GM21447 (cell line): ENCODE measurements at regions not wholly inside any gene's neighbourhood (a gene's known extent, or its start where the extent isn't known, plus 50 kb on each side); places are given as distances from the start of the nearest gene placed in this dataset.
"Not testable (repeated sequence)": the region's sequence is repeated elsewhere in the genome, so short reads cannot be mapped to it uniquely, and the experiment has no call there.

Experiments
- ATAC-seq: cut with Tn5 transposase; IDR thresholded peaks from one replicate; pipeline ENCODE4 v1.9.1; 2021; ENCODE audit not compliant: unreplicated experiment

- ATAC-seq, result not testable (repeated sequence)
Observed at GRCh38 chr16:18157854-18158253, 178.7 kb downstream of the NPIPA8 start.

DNA sequence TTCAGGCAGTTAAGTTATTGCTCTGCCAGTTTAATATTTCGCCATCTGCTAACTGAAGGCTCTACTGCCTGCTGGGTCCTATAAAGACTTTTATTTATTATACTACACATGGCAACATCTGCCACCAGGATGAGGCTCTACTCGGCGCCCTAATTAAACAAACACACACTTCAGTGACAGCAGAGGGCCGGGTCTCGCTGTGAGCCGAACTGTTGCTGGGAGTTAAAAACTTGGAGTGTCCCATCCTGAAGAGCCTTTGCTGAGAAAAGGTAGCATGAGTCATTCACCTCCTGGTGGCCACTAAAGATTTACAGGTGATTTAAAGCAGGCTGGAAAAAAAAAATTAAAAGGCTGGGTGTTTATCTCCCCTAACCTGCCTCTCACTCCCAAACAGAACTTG is 183.7 kb downstream of the NPIPA8 start:
- ATAC-seq, result not testable (repeated sequence)

- not testable (repeated sequence) for ATAC-seq
Observed at GRCh38 chr16:18148132-18148531, 188.4 kb downstream of the NPIPA8 start.

DNA sequence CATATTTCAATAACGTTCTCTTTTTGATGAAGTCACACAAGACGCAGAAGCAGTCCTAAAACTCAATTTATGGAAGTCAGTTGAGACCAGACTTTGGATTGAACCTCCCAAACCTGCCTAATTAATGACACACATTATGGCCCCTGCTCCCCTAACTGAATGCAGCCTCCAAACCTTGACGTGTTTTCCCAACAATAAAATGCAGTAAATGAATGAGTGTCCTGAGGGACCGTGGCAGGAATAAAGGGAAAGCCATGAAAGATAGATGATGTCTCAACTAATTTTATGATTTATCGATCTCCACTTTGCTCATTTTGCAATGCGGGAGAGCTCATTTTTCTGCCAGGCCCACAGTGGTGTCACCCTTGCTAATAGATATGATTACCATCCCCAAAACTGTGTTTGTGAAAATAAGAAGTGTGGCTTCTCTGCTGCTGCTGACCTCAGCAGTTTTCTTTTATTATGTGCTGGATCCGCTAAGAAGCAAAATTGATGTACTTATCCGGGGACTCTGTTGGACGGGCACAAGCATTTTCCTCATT is 189.9 kb downstream of the NPIPA8 start:
- ATAC-seq, result not testable (repeated sequence)

- ATAC-seq, result not testable (repeated sequence)
Observed at GRCh38 chr16:18142066-18142465, 194.5 kb downstream of the NPIPA8 start.

DNA sequence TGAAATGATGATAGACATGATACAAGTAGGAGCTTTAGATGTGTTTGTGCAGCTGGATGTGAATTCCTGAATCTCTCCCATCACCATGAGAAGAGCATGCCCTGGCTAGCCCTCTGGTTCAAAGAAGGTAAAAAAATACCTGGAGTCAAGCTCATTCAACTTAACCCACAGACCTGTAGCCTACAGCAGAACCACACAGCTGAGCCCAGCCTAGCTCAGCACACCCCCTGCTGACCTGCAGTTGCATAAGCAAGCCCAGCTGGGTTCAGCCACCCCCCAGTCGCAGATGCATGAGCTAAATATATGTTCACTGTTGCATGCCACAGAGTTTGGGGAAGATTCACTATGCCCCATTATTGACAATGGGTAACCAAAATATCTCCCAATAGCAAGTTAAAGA is 200.2 kb downstream of the NPIPA8 start:
- not testable (repeated sequence) for ATAC-seq

DNA sequence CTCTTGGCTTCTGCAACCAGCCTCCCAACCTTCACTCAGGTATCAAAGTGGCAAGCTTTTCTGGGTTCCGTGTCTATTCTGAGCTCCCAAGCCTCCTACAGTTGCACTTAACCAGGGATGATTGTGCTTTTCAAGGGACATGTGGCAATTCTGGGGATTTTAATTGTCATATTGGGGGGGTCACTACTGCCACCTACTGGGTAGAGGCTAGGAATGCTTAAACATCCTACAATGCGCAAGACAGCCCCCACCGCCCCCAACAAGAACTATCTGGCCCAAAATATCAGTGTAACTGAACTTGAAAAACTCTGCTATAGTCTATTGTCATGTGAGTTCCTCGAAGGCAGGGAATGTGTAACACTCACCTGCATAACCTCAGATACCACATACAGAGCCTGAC is 201.5 kb downstream of the NPIPA8 start:
- ATAC-seq, result not testable (repeated sequence)

DNA sequence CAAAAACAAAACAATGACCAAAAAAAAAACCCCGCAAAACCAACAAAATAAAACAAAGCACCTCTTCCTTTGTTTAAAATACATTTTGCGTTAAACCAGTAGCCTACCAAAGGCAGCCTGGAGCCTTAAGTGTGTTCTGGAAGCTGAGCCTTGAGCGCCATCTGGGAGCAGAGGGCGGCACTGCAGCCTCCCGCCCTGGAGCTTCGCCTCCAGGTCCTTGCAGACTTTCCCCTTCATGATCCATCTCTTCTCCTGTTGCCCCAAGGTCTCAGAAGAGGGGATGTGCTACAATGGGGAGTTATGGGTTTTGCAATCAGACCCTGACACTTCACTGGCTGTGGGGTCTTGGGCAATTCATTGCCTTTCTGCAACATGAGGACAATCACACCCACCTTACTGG is 204.9 kb downstream of the NPIPA8 start:
- not testable (repeated sequence) for ATAC-seq

DNA sequence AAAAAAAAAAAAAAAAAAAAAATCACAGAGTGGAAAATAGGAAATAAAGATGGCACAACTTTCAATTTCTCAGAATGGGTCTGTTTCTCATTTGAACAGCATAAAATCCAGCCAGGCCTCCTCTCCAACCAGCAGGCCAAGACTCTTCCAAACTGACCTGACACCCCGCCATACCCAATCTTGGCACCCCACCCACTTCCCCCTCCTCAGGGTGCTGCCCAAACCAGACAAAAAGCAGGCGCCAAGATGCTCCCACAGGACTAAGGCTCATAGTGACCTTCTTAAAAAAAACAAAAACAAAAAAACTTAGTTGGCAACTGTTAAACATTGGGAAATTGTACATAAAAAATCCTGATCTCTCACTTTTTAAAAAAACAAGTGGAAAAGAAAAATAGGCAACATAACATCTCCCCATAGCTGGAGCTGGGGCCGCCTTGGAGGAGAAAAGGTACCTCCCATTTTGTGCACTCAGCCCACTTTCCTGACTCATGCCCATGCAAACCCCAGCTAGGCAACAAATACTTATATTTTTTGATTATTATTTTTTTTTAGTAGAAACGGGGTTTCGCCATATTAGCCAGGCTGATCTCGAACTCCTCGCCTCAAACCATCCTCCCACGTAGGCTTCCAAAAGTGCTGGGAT is 205.9 kb downstream of the NPIPA8 start:
- not testable (repeated sequence) for ATAC-seq

GRCh38 chr16:18127033-18127432 is 209.5 kb downstream of the NPIPA8 start:
- ATAC-seq, result not testable (repeated sequence)

GRCh38 chr16:18119092-18119491 is 217.4 kb downstream of the NPIPA8 start:
- not testable (repeated sequence) for ATAC-seq

DNA sequence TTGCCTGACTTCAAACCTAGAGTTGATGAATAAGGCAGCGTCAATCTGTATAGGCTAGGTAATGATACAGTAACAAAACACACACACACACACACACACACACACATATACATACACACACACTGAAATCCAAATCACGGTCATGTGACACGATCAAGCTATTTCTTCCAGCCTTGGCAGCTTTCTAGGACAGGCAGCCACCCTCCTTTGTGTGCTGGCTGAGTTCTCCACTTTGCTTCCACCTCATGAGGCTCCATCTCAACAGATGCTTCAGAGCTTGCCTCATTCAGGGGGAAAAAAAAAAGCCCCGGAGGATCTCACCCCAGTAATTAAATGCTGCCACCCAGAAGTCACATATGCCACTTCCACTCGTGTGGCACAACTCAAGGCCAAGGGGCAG is 217.9 kb downstream of the NPIPA8 start:
- not testable (repeated sequence) for ATAC-seq

- ATAC-seq, result not testable (repeated sequence)
Observed at GRCh38 chr16:18118071-18118470, 218.5 kb downstream of the NPIPA8 start.

DNA sequence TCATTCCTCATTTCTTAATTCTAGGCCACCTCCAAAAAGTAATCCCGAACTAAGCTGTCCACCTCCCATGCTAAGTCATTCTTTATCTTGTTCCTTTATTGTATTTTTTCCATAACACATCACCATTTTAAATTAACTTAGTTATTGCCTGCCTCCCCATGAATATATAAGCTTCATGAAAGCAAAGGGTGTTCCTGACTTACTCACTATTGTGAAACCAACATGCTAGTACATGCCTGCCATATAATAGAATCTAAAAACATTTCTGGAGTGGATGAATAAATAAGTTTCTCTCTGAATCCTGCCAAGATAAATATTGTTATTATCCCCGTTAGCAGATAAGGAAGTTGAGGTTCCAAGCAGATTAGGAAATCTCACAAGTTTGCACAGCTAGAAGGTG is 232.1 kb downstream of the NPIPA8 start:
- not testable (repeated sequence) for ATAC-seq

GRCh38 chr16:18101077-18101476 is 235.5 kb downstream of the NPIPA8 start:
- not testable (repeated sequence) for ATAC-seq

DNA sequence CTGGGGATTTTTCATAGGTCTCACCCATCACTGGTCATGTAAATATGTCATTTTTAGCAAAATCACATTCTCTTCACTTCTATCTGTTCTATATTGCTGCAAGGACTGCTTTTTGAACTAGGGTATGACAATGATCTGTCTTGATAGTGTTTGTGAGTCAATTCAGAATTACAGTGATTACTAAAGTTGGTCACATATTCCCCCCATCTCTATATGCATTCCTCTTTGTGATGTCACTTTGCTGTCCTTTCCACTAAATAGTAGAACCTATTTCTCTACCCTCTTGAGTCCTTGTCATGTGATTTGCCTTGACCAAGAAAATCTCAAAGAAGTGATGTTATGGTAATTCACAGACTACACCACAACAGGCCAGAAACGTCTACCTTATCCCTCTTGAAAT is 243.9 kb downstream of the NPIPA8 start:
- not testable (repeated sequence) for ATAC-seq

DNA sequence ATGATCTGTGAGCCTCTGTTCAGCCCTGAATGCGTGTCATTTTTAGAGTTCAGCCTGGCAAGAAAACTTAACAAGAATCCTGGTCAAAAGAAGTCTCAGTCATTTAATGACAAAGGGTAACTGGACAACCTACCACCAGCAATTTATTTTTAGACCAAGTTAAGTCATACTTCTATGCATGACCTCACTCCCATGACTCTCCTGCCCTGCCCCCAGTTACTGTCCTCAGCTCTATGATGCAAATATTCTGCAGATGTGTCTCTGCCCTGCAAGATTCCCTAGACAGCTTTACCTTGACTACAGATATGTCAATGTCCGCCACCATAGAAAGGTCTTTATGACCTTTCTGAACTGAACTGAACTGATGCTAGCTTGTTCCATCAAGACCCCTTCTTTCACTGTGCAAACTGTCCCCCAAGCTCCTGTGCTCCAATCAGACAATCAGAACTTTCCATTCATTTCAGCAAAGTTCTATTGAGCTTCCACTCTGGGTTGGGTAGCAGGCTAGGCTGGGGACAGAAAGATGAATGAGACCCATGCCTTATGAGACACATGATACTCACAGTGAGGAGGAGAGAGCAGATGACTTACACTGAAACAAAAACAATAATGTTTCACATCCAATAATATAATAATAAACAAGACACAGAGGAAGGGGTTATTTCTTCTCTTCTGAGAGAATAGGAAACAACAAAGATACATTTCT is 255.7 kb downstream of the NPIPA8 start:
- not testable (repeated sequence) for ATAC-seq

GRCh38 chr16:18077910-18078309 is 258.6 kb downstream of the NPIPA8 start:
- ATAC-seq, result not testable (repeated sequence)

DNA sequence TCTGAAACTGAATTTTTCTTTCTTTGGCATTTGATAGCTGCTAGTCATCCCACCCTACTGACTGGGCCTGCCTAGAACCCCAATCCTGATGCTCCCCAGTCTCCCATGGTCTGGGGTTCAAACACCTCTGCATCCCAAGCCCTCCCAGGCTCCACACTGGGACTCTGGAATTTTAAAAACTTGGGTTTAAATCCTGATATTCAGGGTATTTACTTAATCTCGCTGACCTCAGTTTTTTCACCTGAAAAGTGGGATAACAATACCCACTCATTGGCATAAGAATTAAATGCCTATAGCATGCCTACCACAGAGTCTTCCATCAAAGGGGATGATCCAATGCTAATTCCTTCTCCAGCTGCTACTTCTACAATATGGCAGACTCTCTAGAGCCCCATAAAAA is 264.4 kb downstream of the NPIPA8 start:
- ATAC-seq, result no peak

GRCh38 chr16:18069683-18070082 is 266.9 kb downstream of the NPIPA8 start:
- no peak for ATAC-seq

DNA sequence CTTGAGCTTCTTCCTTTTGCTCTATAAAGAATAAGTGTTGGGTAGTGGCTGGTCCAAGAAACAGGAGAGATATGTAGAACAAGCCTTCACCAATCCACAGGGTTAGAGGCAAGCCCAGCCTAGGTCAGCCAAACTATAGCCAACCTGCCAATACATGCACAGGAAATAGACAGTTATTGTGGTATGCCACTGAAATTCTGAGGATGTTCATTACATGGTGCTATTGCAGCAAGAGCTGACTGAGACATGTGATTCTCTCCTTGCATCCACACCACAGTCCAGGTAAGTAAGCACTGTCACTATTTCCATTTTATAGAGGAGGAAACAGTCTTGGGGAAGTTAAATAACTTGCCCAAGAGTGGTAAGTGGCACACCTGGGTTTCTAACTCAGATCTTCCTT is 268.1 kb downstream of the NPIPA8 start:
- ATAC-seq, result no peak

DNA sequence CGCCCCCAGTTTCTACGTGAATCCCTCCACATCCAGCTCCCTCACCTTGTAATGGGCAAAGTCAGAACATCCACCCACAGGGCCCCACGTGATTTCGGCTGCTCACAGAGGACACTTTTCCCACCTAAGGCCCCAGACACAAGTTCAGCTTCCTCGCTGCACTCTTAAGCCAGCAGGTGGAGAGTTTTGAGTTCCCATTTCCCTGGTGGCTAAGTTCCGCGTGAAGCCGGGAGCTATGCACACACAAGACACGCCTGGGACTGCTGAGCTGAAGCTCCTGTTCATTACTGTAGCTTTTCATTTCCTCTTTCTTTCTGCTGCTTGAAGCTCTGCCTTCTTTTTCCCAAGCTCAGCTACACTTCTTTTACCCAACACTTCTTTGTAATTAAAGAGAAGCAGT is 273.8 kb downstream of the NPIPA8 start:
- no peak for ATAC-seq
